Mammary epithelial cell (primary cell): ENCODE measurements at regions not wholly inside any gene's neighbourhood (a gene's known extent, or its start where the extent isn't known, plus 50 kb on each side); places are given as distances from the start of the nearest gene placed in this dataset.

Experiments
- EZH2 ChIP-seq: IDR thresholded peaks from 2 replicates; pipeline ENCODE4 v1.6.1; 2012; ENCODE audit warnings: low read length, inconsistent platforms, borderline replicate concordance
- TF ChIP-seq, protein P1 (sequence below), 2 donors: IDR thresholded peaks in 1 of 2; conservative IDR thresholded peaks in 1 of 2; 2 replicates each; pipeline ENCODE4 v1.5.1; 2011 to 2012; ENCODE audit warnings: inconsistent platforms in 2 of 2, low read length in 2 of 2, mild to moderate bottlenecking in 2 of 2, control low read depth in 1 of 2, low read depth in 1 of 2; ENCODE audit not compliant: insufficient read depth in 1 of 2; ENCODE audit errors: extremely low read depth in 1 of 2

DNA sequence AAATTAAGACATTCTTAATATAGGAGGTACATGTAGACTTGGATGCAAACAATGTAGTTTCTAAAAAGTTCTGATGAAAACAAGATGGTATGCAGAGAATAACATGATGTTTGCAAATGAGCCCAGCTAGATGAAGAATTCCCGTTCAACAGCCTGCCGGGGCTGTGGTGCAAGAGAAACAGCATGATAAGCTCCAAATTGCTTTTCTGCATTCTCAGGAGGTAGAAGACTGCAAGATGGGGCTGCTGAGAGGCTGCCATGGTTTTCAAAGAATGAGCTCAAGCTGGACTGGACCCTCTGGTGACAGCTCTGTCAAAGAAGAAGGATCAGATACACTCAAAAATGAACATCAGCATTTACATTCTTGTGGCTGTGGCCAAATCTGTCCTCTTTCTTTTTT is 73.4 kb upstream of the PALS2 start:
- TF ChIP-seq EZH2 = no peak
- TF ChIP-seq, protein P1, sequence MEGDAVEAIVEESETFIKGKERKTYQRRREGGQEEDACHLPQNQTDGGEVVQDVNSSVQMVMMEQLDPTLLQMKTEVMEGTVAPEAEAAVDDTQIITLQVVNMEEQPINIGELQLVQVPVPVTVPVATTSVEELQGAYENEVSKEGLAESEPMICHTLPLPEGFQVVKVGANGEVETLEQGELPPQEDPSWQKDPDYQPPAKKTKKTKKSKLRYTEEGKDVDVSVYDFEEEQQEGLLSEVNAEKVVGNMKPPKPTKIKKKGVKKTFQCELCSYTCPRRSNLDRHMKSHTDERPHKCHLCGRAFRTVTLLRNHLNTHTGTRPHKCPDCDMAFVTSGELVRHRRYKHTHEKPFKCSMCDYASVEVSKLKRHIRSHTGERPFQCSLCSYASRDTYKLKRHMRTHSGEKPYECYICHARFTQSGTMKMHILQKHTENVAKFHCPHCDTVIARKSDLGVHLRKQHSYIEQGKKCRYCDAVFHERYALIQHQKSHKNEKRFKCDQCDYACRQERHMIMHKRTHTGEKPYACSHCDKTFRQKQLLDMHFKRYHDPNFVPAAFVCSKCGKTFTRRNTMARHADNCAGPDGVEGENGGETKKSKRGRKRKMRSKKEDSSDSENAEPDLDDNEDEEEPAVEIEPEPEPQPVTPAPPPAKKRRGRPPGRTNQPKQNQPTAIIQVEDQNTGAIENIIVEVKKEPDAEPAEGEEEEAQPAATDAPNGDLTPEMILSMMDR (conservative IDR thresholded peaks at IDR 0.05 in 1 of 2, IDR thresholded peaks at IDR 0.05 in 1 of 2; ENCODE audit: extremely low read depth in 1 of 2, insufficient read depth in 1 of 2, low read depth in 1 of 2, low read length in 2 of 2) = no peak
